Liver (tissue), 8 donors: ENCODE measurements at regions not wholly inside any gene's neighbourhood (a gene's known extent, or its start where the extent isn't known, plus 50 kb on each side); places are given as distances from the start of the nearest gene placed in this dataset.

Experiments
- DNase-seq: peaks from one replicate; pipeline ENCODE4 v3.0.0-alpha.2; 2017; ENCODE audit warnings: low spot score
- H3K27ac ChIP-seq, 2 donors: one replicate each; pipeline ENCODE4 v1.7.0; 2013; ENCODE audit warnings: inconsistent platforms in 2 of 2, low read length in 2 of 2, control low read depth in 1 of 2, low read depth in 1 of 2, mild to moderate bottlenecking in 1 of 2
- H3K27me3 ChIP-seq, 4 donors: one replicate each; pipeline versions ENCODE4 v1.6.1 to v1.7.0; 2013; ENCODE audit warnings: low read length in 3 of 4, inconsistent platforms in 1 of 4, mild to moderate bottlenecking in 1 of 4, moderate library complexity in 1 of 4; ENCODE audit not compliant: control insufficient read depth in 4 of 4, insufficient read depth in 4 of 4
- H3K36me3 ChIP-seq, 4 donors: one replicate each; pipeline versions ENCODE4 v1.6.1 to v1.7.0; 2013; ENCODE audit warnings: low read length in 3 of 4, mild to moderate bottlenecking in 3 of 4, low read depth in 1 of 4, moderate library complexity in 1 of 4; ENCODE audit not compliant: control insufficient read depth in 4 of 4, insufficient read depth in 3 of 4
- H3K4me1 ChIP-seq, 4 donors: one replicate each; pipeline versions ENCODE4 v1.6.1 to v1.7.0; 2013; ENCODE audit warnings: low read length in 3 of 4, mild to moderate bottlenecking in 3 of 4, moderate library complexity in 1 of 4; ENCODE audit not compliant: control insufficient read depth in 4 of 4, insufficient read depth in 4 of 4
- H3K4me3 ChIP-seq, 3 donors: one replicate each; pipeline versions ENCODE4 v1.6.1 to v1.7.0; 2013; ENCODE audit warnings: low read length in 3 of 3, control low read depth in 1 of 3, low read depth in 1 of 3, mild to moderate bottlenecking in 1 of 3
- H3K9ac ChIP-seq, 2 donors: one replicate each; pipeline ENCODE4 v1.7.0; 2013; ENCODE audit warnings: low read length in 2 of 2, mild to moderate bottlenecking in 2 of 2, moderate library complexity in 2 of 2, control low read depth in 1 of 2, low read depth in 1 of 2
- H3K9me3 ChIP-seq, 4 donors: one replicate each; pipeline versions ENCODE4 v1.6.1 to v1.7.0; 2013; ENCODE audit warnings: low read length in 3 of 4; ENCODE audit not compliant: control insufficient read depth in 4 of 4
- EGR1 ChIP-seq, 2 donors: IDR thresholded peaks; 2 replicates each; pipeline ENCODE4 v1.6.1; 2016 to 2018; ENCODE audit warnings: antibody characterized with exemption in 2 of 2, low read depth in 2 of 2
- FOXA1 ChIP-seq: IDR thresholded peaks from 2 replicates; pipeline ENCODE4 v1.6.1; 2016; ENCODE audit warnings: antibody characterized with exemption
- GABPA ChIP-seq, 2 donors: IDR thresholded peaks in 1 of 2; conservative IDR thresholded peaks in 1 of 2; 2 replicates each; pipeline ENCODE4 v1.6.1; 2016; ENCODE audit warnings: antibody characterized with exemption in 2 of 2, mild to moderate bottlenecking in 1 of 2, moderate library complexity in 1 of 2
- HNF4A ChIP-seq, 2 donors: conservative IDR thresholded peaks; 2 replicates each; pipeline ENCODE4 v1.6.1; 2016; ENCODE audit warnings: antibody characterized with exemption in 2 of 2, mild to moderate bottlenecking in 2 of 2
- HNF4G ChIP-seq: IDR thresholded peaks from 2 replicates; pipeline ENCODE4 v1.6.1; 2016; ENCODE audit warnings: antibody characterized with exemption
- JUND ChIP-seq, 2 donors: IDR thresholded peaks; 2 replicates each; pipeline ENCODE4 v1.6.1; 2016; ENCODE audit warnings: antibody characterized with exemption in 2 of 2
- MAX ChIP-seq: IDR thresholded peaks from 2 replicates; pipeline ENCODE4 v1.6.1; 2016; ENCODE audit warnings: antibody characterized with exemption
- NR2F2 ChIP-seq: IDR thresholded peaks from 2 replicates; pipeline ENCODE4 v1.6.1; 2016; ENCODE audit warnings: antibody characterized with exemption
- RAD21 ChIP-seq, 2 donors: IDR thresholded peaks; 2 replicates each; pipeline ENCODE4 v1.6.1; 2016; ENCODE audit warnings: antibody characterized with exemption in 2 of 2, mild to moderate bottlenecking in 2 of 2
- REST ChIP-seq: IDR thresholded peaks from 2 replicates; pipeline ENCODE4 v1.6.1; 2016; ENCODE audit warnings: antibody characterized with exemption, mild to moderate bottlenecking
- RXRA ChIP-seq, 2 donors: IDR thresholded peaks; 2 replicates each; pipeline ENCODE4 v1.6.1; 2017 to 2018; ENCODE audit warnings: antibody characterized with exemption in 2 of 2, mild to moderate bottlenecking in 1 of 2
- SP1 ChIP-seq: IDR thresholded peaks from 2 replicates; pipeline ENCODE4 v1.6.1; 2018; ENCODE audit warnings: antibody characterized with exemption, mild to moderate bottlenecking
- TAF1 ChIP-seq: conservative IDR thresholded peaks from 2 replicates; pipeline ENCODE4 v1.6.1; 2016; ENCODE audit warnings: antibody characterized with exemption, mild to moderate bottlenecking
- YY1 ChIP-seq: IDR thresholded peaks from 2 replicates; pipeline ENCODE4 v1.6.1; 2016; ENCODE audit warnings: antibody characterized with exemption, mild to moderate bottlenecking
- ZBTB33 ChIP-seq: IDR thresholded peaks from 2 replicates; pipeline ENCODE4 v1.6.1; 2016; ENCODE audit warnings: antibody characterized with exemption
- WGBS: extraction: QIAGEN DNeasy Blood & Tissue Kit; methylation state at CpG from one replicate; pipeline ENCODE4 v1.1.7; 2013; 5-methylcytosine and 5-hydroxymethylcytosine counted together
- TF ChIP-seq, protein P1 (sequence below): IDR thresholded peaks from 2 replicates; pipeline ENCODE4 v1.6.1; 2016; ENCODE audit warnings: antibody characterized with exemption
- TF ChIP-seq, protein P2 (sequence below): fragments of 150-350 bp; IDR thresholded peaks from 2 replicates; pipeline ENCODE4 v1.5.1; 2017; ENCODE audit warnings: improper control_type of control experiment, low read depth, low read length; ENCODE audit not compliant: missing input control
- donor health status: healthy.
- donor health status: healthy.
- donor health status: healthy.
- donor health status: healthy.
- donor health status: healthy.

- Histone ChIP-seq H3K27me3 (no peaks in the 10 kb centered on the region), H3K27ac (no peak overlapping the region), H3K36me3 (no peaks in the 10 kb centered on the region), H3K9me3 (no peaks in the 10 kb centered on the region), H3K4me3 (no peak overlapping the region), H3K9ac (no peak overlapping the region), H3K4me1 (no peaks in the 10 kb centered on the region)
- WGBS = 54% methylated on average over 2 of the region's 2 CpGs
- TF ChIP-seq FOXA1 (no peak), RAD21 (IDR thresholded peaks at IDR 0.05) (no peak), TAF1 (no peak), REST (no peak), RXRA (IDR thresholded peaks at IDR 0.05) (no peak), ZBTB33 (no peak), GABPA (IDR thresholded peaks at IDR 0.05 in 1 of 2, conservative IDR thresholded peaks at IDR 0.05 in 1 of 2) (no peak), HNF4G (no peak), YY1 (no peak), SP1 (no peak), MAX (no peak), NR2F2 (no peak), JUND (IDR thresholded peaks at IDR 0.05) (no peak), EGR1 (IDR thresholded peaks at IDR 0.05; ENCODE audit: low read depth in 2 of 2) (no peak), HNF4A (conservative IDR thresholded peaks at IDR 0.05) (no peak)
- TF ChIP-seq, protein P1, sequence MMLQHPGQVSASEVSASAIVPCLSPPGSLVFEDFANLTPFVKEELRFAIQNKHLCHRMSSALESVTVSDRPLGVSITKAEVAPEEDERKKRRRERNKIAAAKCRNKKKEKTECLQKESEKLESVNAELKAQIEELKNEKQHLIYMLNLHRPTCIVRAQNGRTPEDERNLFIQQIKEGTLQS = no peak
- TF ChIP-seq, protein P2, sequence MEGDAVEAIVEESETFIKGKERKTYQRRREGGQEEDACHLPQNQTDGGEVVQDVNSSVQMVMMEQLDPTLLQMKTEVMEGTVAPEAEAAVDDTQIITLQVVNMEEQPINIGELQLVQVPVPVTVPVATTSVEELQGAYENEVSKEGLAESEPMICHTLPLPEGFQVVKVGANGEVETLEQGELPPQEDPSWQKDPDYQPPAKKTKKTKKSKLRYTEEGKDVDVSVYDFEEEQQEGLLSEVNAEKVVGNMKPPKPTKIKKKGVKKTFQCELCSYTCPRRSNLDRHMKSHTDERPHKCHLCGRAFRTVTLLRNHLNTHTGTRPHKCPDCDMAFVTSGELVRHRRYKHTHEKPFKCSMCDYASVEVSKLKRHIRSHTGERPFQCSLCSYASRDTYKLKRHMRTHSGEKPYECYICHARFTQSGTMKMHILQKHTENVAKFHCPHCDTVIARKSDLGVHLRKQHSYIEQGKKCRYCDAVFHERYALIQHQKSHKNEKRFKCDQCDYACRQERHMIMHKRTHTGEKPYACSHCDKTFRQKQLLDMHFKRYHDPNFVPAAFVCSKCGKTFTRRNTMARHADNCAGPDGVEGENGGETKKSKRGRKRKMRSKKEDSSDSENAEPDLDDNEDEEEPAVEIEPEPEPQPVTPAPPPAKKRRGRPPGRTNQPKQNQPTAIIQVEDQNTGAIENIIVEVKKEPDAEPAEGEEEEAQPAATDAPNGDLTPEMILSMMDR = no peak
- DNase-seq = no peak
Observed at GRCh38 chr18:72612894-72613533, 68.9 kb upstream of the CBLN2 start.
